ENCODE measurements at regions not wholly inside any gene's neighbourhood (a gene's known extent, or its start where the extent isn't known, plus 50 kb on each side); places are given as distances from the start of the nearest gene placed in this dataset.
"Not testable (repeated sequence)": the region's sequence is repeated elsewhere in the genome, so short reads cannot be mapped to it uniquely, and the experiment has no call there.

- no peak overlapping the region for H3K4me3 ChIP-seq (ENCODE audit: low read length)
- H3K36me3 ChIP-seq (ENCODE audit: control insufficient read depth, insufficient read depth, low read length), result no peaks in the 10 kb centered on the region
- WGBS (ENCODE audit: insufficient coverage, low lambda C conversion rate), result 29% methylated on average over 1 of the region's 5 CpGs
- H3K27ac ChIP-seq (ENCODE audit: low read length), result no peak overlapping the region
- no peaks in the 10 kb centered on the region for H3K27me3 ChIP-seq (ENCODE audit: control insufficient read depth, insufficient read depth, low read length)
- no peak for DNase-seq
- peaks cover 21% of the 10 kb centered on the region for H3K4me1 ChIP-seq (ENCODE audit: control insufficient read depth, insufficient read depth, low read length)
- no peaks in the 10 kb centered on the region for H3K9me3 ChIP-seq (ENCODE audit: control insufficient read depth, low read depth, low read length)
Measured at GRCh38 chr3:177451864-177452830, 254.9 kb upstream of the TBL1XR1 start.

DNA sequence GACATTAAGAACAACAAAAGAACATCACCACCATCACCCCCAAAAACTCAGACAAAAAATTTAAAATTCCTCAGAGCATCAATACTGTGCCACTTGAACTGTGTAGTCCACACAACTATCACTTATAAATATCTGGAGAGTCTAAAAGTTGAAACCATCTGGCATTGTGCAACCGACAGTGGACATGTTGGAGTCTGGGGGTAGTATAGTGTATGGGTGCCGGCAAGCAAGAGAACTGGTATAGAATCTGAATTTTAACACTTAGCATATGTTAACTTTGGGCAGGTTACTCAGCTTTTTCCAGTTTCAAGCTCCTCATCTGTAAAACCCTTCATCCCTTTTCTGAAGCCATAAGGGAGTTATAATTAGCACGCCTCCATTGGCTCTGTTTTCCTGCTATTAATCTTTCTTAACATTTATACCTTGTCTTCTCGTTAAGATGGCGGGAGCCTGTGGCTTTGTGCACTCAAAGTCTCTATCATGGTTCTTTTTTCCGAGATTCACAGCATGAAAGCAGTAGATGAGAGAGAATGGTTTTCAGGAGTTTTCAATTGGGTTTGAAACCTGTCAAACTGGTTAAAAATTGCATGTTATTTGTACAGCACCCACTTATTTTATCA, 255.7 kb upstream of the TBL1XR1 start:
- no peak overlapping the region for H3K4me3 ChIP-seq (ENCODE audit: low read length)

DNA sequence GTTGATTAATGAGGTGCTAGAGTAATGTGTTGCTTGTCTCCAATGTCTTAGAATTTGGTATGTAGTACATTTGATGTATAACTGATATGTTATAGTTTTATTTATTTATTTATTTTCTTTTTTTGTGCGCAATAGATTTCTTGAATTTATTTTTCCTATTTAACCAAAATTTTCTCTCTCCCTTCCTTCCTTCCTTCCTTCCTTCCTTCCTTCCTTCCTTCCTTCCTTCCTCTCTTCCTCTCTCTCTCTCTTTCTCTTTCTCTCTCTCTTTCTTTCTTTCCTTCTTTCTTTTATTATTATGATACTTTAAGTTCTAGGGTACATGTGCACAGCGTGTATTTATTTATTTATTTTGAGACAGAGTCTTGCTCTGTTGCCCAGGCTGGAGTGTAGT, 256.2 kb upstream of the TBL1XR1 start:
- Histone ChIP-seq H3K36me3 (ENCODE audit: control insufficient read depth, insufficient read depth, low read length) (no peaks in the 10 kb centered on the region), H3K4me3 (ENCODE audit: low read length) (no peak overlapping the region), H3K27ac (ENCODE audit: low read length) (no peak overlapping the region), H3K27me3 (ENCODE audit: control insufficient read depth, insufficient read depth, low read length) (no peaks in the 10 kb centered on the region), H3K4me1 (ENCODE audit: control insufficient read depth, insufficient read depth, low read length) (peaks cover 14% of the 10 kb centered on the region), H3K9me3 (ENCODE audit: control insufficient read depth, low read depth, low read length) (peaks cover 6% of the 10 kb centered on the region)
- DNase-seq, result no peak
- WGBS (ENCODE audit: insufficient coverage, low lambda C conversion rate), result 100% methylated on average over 1 of the region's 2 CpGs

More for the DNA sequence above, 255.7 kb upstream of the TBL1XR1 start:
- Histone ChIP-seq H3K4me1 (ENCODE audit: control insufficient read depth, insufficient read depth, low read length) (peaks cover 19% of the 10 kb centered on the region), H3K9me3 (ENCODE audit: control insufficient read depth, low read depth, low read length) (peaks cover 6% of the 10 kb centered on the region), H3K36me3 (ENCODE audit: control insufficient read depth, insufficient read depth, low read length) (no peaks in the 10 kb centered on the region), H3K27me3 (ENCODE audit: control insufficient read depth, insufficient read depth, low read length) (no peaks in the 10 kb centered on the region), H3K27ac (ENCODE audit: low read length) (no peak overlapping the region)
- 100% methylated on average over 1 of the region's 6 CpGs for WGBS (ENCODE audit: insufficient coverage, low lambda C conversion rate)
- no peak for DNase-seq

- not testable (repeated sequence) for H3K9me3 ChIP-seq (ENCODE audit: control insufficient read depth, low read depth, low read length); H3K4me1 ChIP-seq (ENCODE audit: control insufficient read depth, insufficient read depth, low read length); H3K27me3 ChIP-seq (ENCODE audit: control insufficient read depth, insufficient read depth, low read length); H3K4me3 ChIP-seq (ENCODE audit: low read length); DNase-seq; H3K27ac ChIP-seq (ENCODE audit: low read length); H3K36me3 ChIP-seq (ENCODE audit: control insufficient read depth, insufficient read depth, low read length)
- WGBS (ENCODE audit: insufficient coverage, low lambda C conversion rate), result no CpG with 5 or more reads among the region's 1 CpG
Measured at GRCh38 chr3:177457204-177457603, 259.9 kb upstream of the TBL1XR1 start.

DNA sequence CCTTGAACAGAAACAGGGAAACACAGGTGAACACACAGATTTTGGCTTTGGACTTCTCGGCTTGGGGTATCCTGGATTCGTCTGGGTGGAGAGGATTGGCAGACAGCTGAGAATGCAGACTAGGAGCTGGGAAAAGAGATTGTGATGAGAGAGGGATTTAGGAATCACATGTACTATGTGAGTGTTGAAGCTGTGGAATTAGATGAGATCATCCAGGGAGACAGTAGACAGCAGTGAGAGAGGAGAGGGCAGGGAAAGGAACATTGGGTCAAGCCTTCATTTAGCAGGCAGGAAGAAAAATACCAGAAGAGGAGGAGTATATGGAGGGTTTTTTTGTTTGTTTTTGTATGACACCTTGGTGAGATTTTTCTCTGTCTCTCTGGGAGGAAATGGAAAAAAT, 262.1 kb upstream of the TBL1XR1 start:
- WGBS (ENCODE audit: insufficient coverage, low lambda C conversion rate), result 86% methylated on average over 2 of the region's 2 CpGs
- Histone ChIP-seq H3K4me3 (ENCODE audit: low read length) (no peak overlapping the region), H3K36me3 (ENCODE audit: control insufficient read depth, insufficient read depth, low read length) (no peaks in the 10 kb centered on the region), H3K9me3 (ENCODE audit: control insufficient read depth, low read depth, low read length) (peaks cover 6% of the 10 kb centered on the region), H3K4me1 (ENCODE audit: control insufficient read depth, insufficient read depth, low read length) (no peaks in the 10 kb centered on the region), H3K27ac (ENCODE audit: low read length) (no peak overlapping the region), H3K27me3 (ENCODE audit: control insufficient read depth, insufficient read depth, low read length) (no peaks in the 10 kb centered on the region)
- DNase-seq, result no peak

DNA sequence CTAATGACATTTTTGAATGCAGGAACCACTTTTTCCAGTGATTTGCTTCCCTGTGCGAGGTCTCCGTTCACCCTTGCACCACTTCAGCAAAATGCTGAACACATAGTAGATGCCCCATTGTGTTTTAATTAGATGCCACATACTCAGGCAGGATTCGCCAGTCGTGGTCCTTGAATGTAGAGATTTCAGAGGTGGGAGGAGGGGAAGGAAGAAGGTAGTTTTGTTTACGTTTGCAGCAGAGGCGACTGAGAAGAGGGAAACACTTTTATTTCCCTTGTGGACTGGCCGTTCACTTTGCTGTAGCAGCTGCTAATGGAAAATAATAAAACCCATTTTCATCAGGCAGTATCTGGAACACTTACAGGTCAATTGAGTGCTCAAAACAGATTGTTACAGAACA, 262.8 kb upstream of the TBL1XR1 start:
- Histone ChIP-seq H3K4me3 (ENCODE audit: low read length) (no peak overlapping the region), H3K27ac (ENCODE audit: low read length) (no peak overlapping the region), H3K27me3 (ENCODE audit: control insufficient read depth, insufficient read depth, low read length) (no peaks in the 10 kb centered on the region), H3K4me1 (ENCODE audit: control insufficient read depth, insufficient read depth, low read length) (no peaks in the 10 kb centered on the region), H3K9me3 (ENCODE audit: control insufficient read depth, low read depth, low read length) (peaks cover 6% of the 10 kb centered on the region), H3K36me3 (ENCODE audit: control insufficient read depth, insufficient read depth, low read length) (no peaks in the 10 kb centered on the region)
- no peak for DNase-seq
- WGBS (ENCODE audit: insufficient coverage, low lambda C conversion rate), result no CpG with 5 or more reads among the region's 7 CpGs

- H3K27ac ChIP-seq (ENCODE audit: low read length), result no peak overlapping the region
- 100% methylated on average over 2 of the region's 3 CpGs for WGBS (ENCODE audit: insufficient coverage, low lambda C conversion rate)
- H3K9me3 ChIP-seq (ENCODE audit: control insufficient read depth, low read depth, low read length), result peaks cover 6% of the 10 kb centered on the region
- no peak for DNase-seq
- H3K4me1 ChIP-seq (ENCODE audit: control insufficient read depth, insufficient read depth, low read length), result no peaks in the 10 kb centered on the region
- H3K27me3 ChIP-seq (ENCODE audit: control insufficient read depth, insufficient read depth, low read length), result no peaks in the 10 kb centered on the region
- H3K4me3 ChIP-seq (ENCODE audit: low read length), result no peak overlapping the region
- H3K36me3 ChIP-seq (ENCODE audit: control insufficient read depth, insufficient read depth, low read length), result no peaks in the 10 kb centered on the region
Measured at GRCh38 chr3:177461765-177462164, 264.5 kb upstream of the TBL1XR1 start.

DNA sequence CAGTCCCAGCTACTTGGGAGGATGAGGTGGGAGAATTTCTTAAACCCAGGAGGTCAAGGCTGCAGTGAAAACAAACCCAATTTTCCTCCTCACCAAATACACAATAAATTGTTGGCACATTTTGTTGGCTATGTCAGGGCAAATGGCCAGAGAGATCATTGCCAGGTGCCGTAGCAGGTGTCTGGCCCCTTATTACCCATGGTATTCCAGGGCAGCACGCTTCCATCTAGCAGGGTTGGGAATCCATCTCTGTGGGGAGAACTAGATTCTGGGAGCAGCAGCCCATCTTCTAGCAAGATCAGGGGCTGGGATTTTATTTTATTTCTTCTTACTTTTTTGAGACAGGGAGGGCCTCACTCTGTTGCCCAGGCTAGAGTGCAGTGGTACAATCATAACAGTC, 266.1 kb upstream of the TBL1XR1 start:
- not testable (repeated sequence) for H3K4me3 ChIP-seq (ENCODE audit: low read length); H3K9me3 ChIP-seq (ENCODE audit: control insufficient read depth, low read depth, low read length); H3K4me1 ChIP-seq (ENCODE audit: control insufficient read depth, insufficient read depth, low read length); H3K27ac ChIP-seq (ENCODE audit: low read length); H3K36me3 ChIP-seq (ENCODE audit: control insufficient read depth, insufficient read depth, low read length); DNase-seq; H3K27me3 ChIP-seq (ENCODE audit: control insufficient read depth, insufficient read depth, low read length)
- WGBS (ENCODE audit: insufficient coverage, low lambda C conversion rate), result no CpG with 5 or more reads among the region's 2 CpGs

GRCh38 chr3:177463863-177464262, 266.6 kb upstream of the TBL1XR1 start:
- Histone ChIP-seq H3K4me1 (ENCODE audit: control insufficient read depth, insufficient read depth, low read length) (peaks cover 11% of the 10 kb centered on the region), H3K9me3 (ENCODE audit: control insufficient read depth, low read depth, low read length) (no peaks in the 10 kb centered on the region), H3K36me3 (ENCODE audit: control insufficient read depth, insufficient read depth, low read length) (no peaks in the 10 kb centered on the region), H3K4me3 (ENCODE audit: low read length) (no peak overlapping the region), H3K27ac (ENCODE audit: low read length) (no peak overlapping the region), H3K27me3 (ENCODE audit: control insufficient read depth, insufficient read depth, low read length) (no peaks in the 10 kb centered on the region)
- no peak for DNase-seq
- 94% methylated on average over 3 of the region's 6 CpGs for WGBS (ENCODE audit: insufficient coverage, low lambda C conversion rate)

- Histone ChIP-seq H3K9me3 (ENCODE audit: control insufficient read depth, low read depth, low read length) (no peaks in the 10 kb centered on the region), H3K4me3 (ENCODE audit: low read length) (no peak overlapping the region), H3K27ac (ENCODE audit: low read length) (no peak overlapping the region), H3K36me3 (ENCODE audit: control insufficient read depth, insufficient read depth, low read length) (no peaks in the 10 kb centered on the region), H3K4me1 (ENCODE audit: control insufficient read depth, insufficient read depth, low read length) (peaks cover 11% of the 10 kb centered on the region), H3K27me3 (ENCODE audit: control insufficient read depth, insufficient read depth, low read length) (no peaks in the 10 kb centered on the region)
- 96% methylated on average over 3 of the region's 5 CpGs for WGBS (ENCODE audit: insufficient coverage, low lambda C conversion rate)
- DNase-seq, result no peak
Measured at GRCh38 chr3:177464392-177465256, 267.3 kb upstream of the TBL1XR1 start.

Measured in large intestine (tissue), 3 donors.